Panc1 (cell line): ENCODE measurements at regions not wholly inside any gene's neighbourhood (a gene's known extent, or its start where the extent isn't known, plus 50 kb on each side); places are given as distances from the start of the nearest gene placed in this dataset.
"Not testable (repeated sequence)": the region's sequence is repeated elsewhere in the genome, so short reads cannot be mapped to it uniquely, and the experiment has no call there.

Source experiments
- ATAC-seq: fragments of 200-7000 bp; cut with Tn5 transposase; 2 replicates; pipeline ENCODE4 v1.9.1; 2020; ENCODE audit warnings: mild to moderate bottlenecking, moderate library complexity
- BruUV-seq: library from RNA; stranded (reverse); fragments of 400-500 nt; replicated peaks from 2 replicates; lab custom pipeline; 2021; lab: Mats Ljungman, UMichigan
- CTCF ChIA-PET: fragments of 300-600 bp; sonication (Branson Sonifier 250); formaldehyde crosslinking; loops from one replicate; lab custom pipeline; 2022; ENCODE audit warnings: antibody characterized with exemption; lab: Charles Lee
- POLR2A ChIA-PET: fragments of 300-600 bp; sonication (Branson Sonifier 250); formaldehyde crosslinking; loops from one replicate; lab custom pipeline; 2022; ENCODE audit warnings: antibody characterized with exemption; lab: Charles Lee
- DNase-seq: peaks from one replicate; pipeline ENCODE4 v3.0.0-alpha.2; 2010; ENCODE audit warnings: low read depth, low spot score
- H3K27ac ChIP-seq: 2 replicates; pipeline ENCODE4 v1.5.1; 2011; ENCODE audit warnings: mild to moderate bottlenecking, low read length, inconsistent platforms
- H3K27me3 ChIP-seq: fragments of 200-500 bp; sonication (Bioruptor generic); 2 replicates; pipeline ENCODE4 v1.6.0; 2014; ENCODE audit warnings: low read length, inconsistent platforms; ENCODE audit not compliant: control insufficient read depth, insufficient read depth
- H3K36me3 ChIP-seq: fragments of 200-500 bp; sonication (Bioruptor generic); 2 replicates; pipeline ENCODE4 v1.5.1; 2014; ENCODE audit warnings: inconsistent platforms, mild to moderate bottlenecking, low read length, moderate library complexity; ENCODE audit not compliant: control insufficient read depth, insufficient read depth
- H3K4me1 ChIP-seq: 2 replicates; pipeline ENCODE4 v1.5.1; 2011; ENCODE audit warnings: inconsistent platforms, mild to moderate bottlenecking, low read length, moderate library complexity; ENCODE audit not compliant: control insufficient read depth, insufficient read depth
- H3K4me3 ChIP-seq, 2 experiments: 2 replicates each; pipeline ENCODE4 v1.5.1; 2011 to 2012; ENCODE audit warnings: low read depth in 2 of 2, low read length in 2 of 2, mild to moderate bottlenecking in 2 of 2, inconsistent platforms in 1 of 2, moderate library complexity in 1 of 2
- H3K9me3 ChIP-seq: fragments of 200-500 bp; sonication (Bioruptor generic); 2 replicates; pipeline ENCODE4 v1.5.1; 2014; ENCODE audit warnings: low read depth, mild to moderate bottlenecking, inconsistent platforms, low read length, moderate library complexity; ENCODE audit not compliant: control insufficient read depth, insufficient read depth
- CTCF ChIP-seq: fragments of 450-650 bp; IDR thresholded peaks from 2 replicates; pipeline ENCODE4 v1.5.1; 2017; ENCODE audit warnings: mild to moderate bottlenecking
- POLR2AphosphoS5 ChIP-seq: IDR thresholded peaks from 2 replicates; pipeline ENCODE4 v1.6.1; 2012; ENCODE audit warnings: mild to moderate bottlenecking, low read depth, low read length, moderate library complexity
- REST ChIP-seq, 2 experiments: IDR thresholded peaks; 2 replicates each; pipeline ENCODE4 v1.6.1; 2011 to 2012; ENCODE audit warnings: low read depth in 2 of 2, control low read depth in 1 of 2, low read length in 1 of 2, mild to moderate bottlenecking in 1 of 2, moderate library complexity in 1 of 2; ENCODE audit not compliant: insufficient read depth in 1 of 2
- SIN3A ChIP-seq: IDR thresholded peaks from 2 replicates; pipeline ENCODE4 v1.6.1; 2012; ENCODE audit warnings: low read depth, mild to moderate bottlenecking, low read length, moderate library complexity, borderline replicate concordance; ENCODE audit not compliant: insufficient read depth
- TCF7L2 ChIP-seq: IDR thresholded peaks from 2 replicates; pipeline ENCODE4 v1.6.1; 2011; ENCODE audit warnings: mild to moderate bottlenecking, low read depth, low read length, inconsistent platforms
- in situ Hi-C: cut with HindIII; loops from 2 replicates; pipeline ENCODE4 v1.10.0; 2016; ENCODE audit warnings: low sequenced_read_pairs, low pct_unique_long_range_greater_than_20kb
- intact Hi-C: fragments of 100-400 bp; cut with micrococcal nuclease; formaldehyde crosslinking; loops from one replicate; pipeline ENCODE4 v1.10.0; 2022; ENCODE audit not compliant: unreplicated experiment

GRCh38 chr18:66377291-66377690, 226.6 kb downstream of the CDH19 start:
- Histone ChIP-seq H3K9me3 (no peaks in the 10 kb centered on the region), H3K4me3 (no peak overlapping the region), H3K36me3 (no peaks in the 10 kb centered on the region), H3K27me3 (no peaks in the 10 kb centered on the region), H3K4me1 (no peaks in the 10 kb centered on the region), H3K27ac (no peak overlapping the region)
- TF ChIP-seq POLR2AphosphoS5, result no peak
- no peak for TF ChIP-seq CTCF
- TF ChIP-seq TCF7L2, result no peak
- TF ChIP-seq SIN3A, result no peak
- no peak for TF ChIP-seq REST (IDR thresholded peaks at IDR 0.05; ENCODE audit: insufficient read depth in 1 of 2, low read depth in 2 of 2, low read length in 1 of 2)
- intact Hi-C loops (no loop called here), in situ Hi-C loops (no loop called here)
- ChIA-PET POLR2A (no interaction called here), CTCF (no interaction called here)
- DNase-seq, result no peak
- no TSS peak for BruUV-seq
- no peak for ATAC-seq

GRCh38 chr18:66375391-66375790, 228.5 kb downstream of the CDH19 start:
- in situ Hi-C loops, BruUV-seq, H3K4me1 ChIP-seq, intact Hi-C loops, H3K27me3 ChIP-seq, H3K36me3 ChIP-seq, H3K4me3 ChIP-seq, H3K9me3 ChIP-seq, ATAC-seq, CTCF ChIA-PET, DNase-seq, POLR2A ChIA-PET, H3K27ac ChIP-seq: not testable (repeated sequence)

- CTCF ChIA-PET, result no interaction called here
- ATAC-seq (no peak), DNase-seq (no peak)
- Histone ChIP-seq H3K36me3 (no peaks in the 10 kb centered on the region), H3K9me3 (no peaks in the 10 kb centered on the region), H3K4me1 (no peaks in the 10 kb centered on the region), H3K4me3 (no peak overlapping the region), H3K27ac (no peak overlapping the region), H3K27me3 (no peaks in the 10 kb centered on the region)
- in situ Hi-C loops, result no loop called here
- TF ChIP-seq POLR2AphosphoS5, result no peak
- no peak for TF ChIP-seq SIN3A
- POLR2A ChIA-PET, result no interaction called here
- BruUV-seq, result no TSS peak
- intact Hi-C loops, result no loop called here
Measured at GRCh38 chr18:66346833-66347588, 256.9 kb downstream of the CDH19 start.
